Osteocyte (in vitro differentiated cells): ENCODE measurements at regions not wholly inside any gene's neighbourhood (a gene's known extent, or its start where the extent isn't known, plus 50 kb on each side); places are given as distances from the start of the nearest gene placed in this dataset.

Experiments
- DNase-seq: peaks from one replicate; pipeline ENCODE4 v3.0.0; 2021; ENCODE audit warnings: mixed read lengths; ENCODE audit not compliant: unreplicated experiment; ENCODE audit errors: extremely low spot score
- H3K27ac Mint-ChIP-seq: one replicate; pipeline ENCODE4 v1.8.0; 2021; ENCODE audit warnings: mild to moderate bottlenecking, mixed read lengths; ENCODE audit not compliant: unreplicated experiment
- H3K27me3 Mint-ChIP-seq: one replicate; pipeline ENCODE4 v1.8.0; 2021; ENCODE audit warnings: mixed read lengths; ENCODE audit not compliant: unreplicated experiment
- H3K36me3 Mint-ChIP-seq: one replicate; pipeline ENCODE4 v1.8.0; 2021; ENCODE audit warnings: mixed read lengths; ENCODE audit not compliant: unreplicated experiment
- H3K4me1 Mint-ChIP-seq: one replicate; pipeline ENCODE4 v1.8.0; 2021; ENCODE audit warnings: mixed read lengths; ENCODE audit not compliant: unreplicated experiment
- H3K4me3 Mint-ChIP-seq: one replicate; pipeline ENCODE4 v1.8.0; 2021; ENCODE audit warnings: mild to moderate bottlenecking, moderate library complexity, mixed read lengths; ENCODE audit not compliant: unreplicated experiment
- H3K9me3 Mint-ChIP-seq: one replicate; pipeline ENCODE4 v1.8.0; 2021; ENCODE audit warnings: mixed read lengths; ENCODE audit not compliant: unreplicated experiment
- TF ChIP-seq, protein P1 (sequence below): fragments of 200-600 bp; sonication (generic); IDR thresholded peaks from 2 replicates; pipeline ENCODE4 v1.5.0; 2021; ENCODE audit warnings: antibody characterized with exemption, mild to moderate bottlenecking, moderate library complexity

DNA sequence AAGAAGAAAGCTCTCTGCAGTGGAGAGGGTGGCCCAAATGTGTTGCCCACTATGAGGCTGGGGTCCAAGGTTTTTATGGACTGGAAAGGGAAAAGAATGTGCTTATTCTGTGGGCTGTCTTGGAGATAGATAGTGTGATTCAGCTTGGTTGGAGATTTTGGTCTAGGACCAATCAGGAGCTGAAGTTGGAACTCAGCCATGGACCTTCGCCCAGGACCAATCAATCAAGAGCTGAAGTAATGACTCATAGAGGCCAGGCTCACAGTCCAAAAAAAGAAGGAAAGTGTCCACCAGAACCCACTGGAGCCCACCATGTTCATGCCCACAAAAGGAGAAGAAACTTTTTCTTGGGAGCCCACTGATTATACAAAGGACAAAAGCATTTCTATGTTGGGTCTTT lies 369.5 kb downstream of the UBE2NL start:
- Mint-ChIP-seq H3K27ac (no peak overlapping the region), H3K9me3 (peaks cover 36% of the 10 kb centered on the region), H3K36me3 (no peaks in the 10 kb centered on the region), H3K4me3 (no peak overlapping the region), H3K4me1 (no peaks in the 10 kb centered on the region), H3K27me3 (no peaks in the 10 kb centered on the region)
- TF ChIP-seq, protein P1, sequence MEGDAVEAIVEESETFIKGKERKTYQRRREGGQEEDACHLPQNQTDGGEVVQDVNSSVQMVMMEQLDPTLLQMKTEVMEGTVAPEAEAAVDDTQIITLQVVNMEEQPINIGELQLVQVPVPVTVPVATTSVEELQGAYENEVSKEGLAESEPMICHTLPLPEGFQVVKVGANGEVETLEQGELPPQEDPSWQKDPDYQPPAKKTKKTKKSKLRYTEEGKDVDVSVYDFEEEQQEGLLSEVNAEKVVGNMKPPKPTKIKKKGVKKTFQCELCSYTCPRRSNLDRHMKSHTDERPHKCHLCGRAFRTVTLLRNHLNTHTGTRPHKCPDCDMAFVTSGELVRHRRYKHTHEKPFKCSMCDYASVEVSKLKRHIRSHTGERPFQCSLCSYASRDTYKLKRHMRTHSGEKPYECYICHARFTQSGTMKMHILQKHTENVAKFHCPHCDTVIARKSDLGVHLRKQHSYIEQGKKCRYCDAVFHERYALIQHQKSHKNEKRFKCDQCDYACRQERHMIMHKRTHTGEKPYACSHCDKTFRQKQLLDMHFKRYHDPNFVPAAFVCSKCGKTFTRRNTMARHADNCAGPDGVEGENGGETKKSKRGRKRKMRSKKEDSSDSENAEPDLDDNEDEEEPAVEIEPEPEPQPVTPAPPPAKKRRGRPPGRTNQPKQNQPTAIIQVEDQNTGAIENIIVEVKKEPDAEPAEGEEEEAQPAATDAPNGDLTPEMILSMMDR: no peak
- no peak for DNase-seq

DNA sequence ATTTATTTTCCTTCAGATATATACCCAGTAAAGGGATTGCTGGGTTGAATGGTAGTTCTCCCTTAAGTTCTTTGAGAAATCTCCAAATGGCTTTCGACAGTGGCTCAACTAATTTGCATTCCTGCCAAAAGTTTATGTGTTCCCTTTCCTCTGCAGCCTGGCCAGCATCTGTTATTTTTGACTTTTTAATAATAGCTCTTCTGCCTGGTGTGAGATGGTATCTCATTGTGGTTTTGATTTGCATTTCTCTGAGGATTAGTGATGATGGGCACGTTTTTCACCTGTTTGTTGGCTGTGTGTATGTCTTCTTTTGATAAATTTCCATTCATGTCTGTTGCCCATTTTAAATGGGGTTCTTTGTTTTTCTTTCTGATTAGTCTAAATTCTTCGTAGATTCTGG lies 375.2 kb downstream of the UBE2NL start:
- H3K27ac Mint-ChIP-seq: no peak overlapping the region
- H3K27me3 Mint-ChIP-seq: no peaks in the 10 kb centered on the region
- H3K4me1 Mint-ChIP-seq: no peaks in the 10 kb centered on the region
- H3K36me3 Mint-ChIP-seq: no peaks in the 10 kb centered on the region
- H3K9me3 Mint-ChIP-seq: peaks cover 28% of the 10 kb centered on the region
- no peak overlapping the region for H3K4me3 Mint-ChIP-seq
- TF ChIP-seq, protein P1: no peak
- no peak for DNase-seq

DNA sequence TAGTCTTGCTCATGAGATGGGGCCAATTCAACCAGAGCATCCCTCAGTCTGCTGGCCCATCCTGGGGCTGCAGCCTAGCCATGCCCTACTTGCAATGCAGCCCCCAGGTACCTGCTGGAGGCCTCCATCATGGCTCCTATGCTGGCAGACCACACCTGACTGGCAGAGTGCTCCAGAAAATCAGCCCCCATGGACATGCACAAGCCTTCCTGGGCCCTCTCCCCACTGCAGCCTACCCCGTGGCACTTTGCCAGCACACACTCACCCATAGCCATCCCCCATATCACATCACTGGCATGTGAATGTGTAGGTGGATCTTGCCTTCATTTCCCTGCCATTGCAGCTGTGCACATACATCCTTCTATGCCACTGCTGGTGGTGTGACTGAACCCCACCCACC lies 381.8 kb downstream of the UBE2NL start:
- H3K27ac Mint-ChIP-seq: no peak overlapping the region
- H3K9me3 Mint-ChIP-seq: peaks cover 44% of the 10 kb centered on the region
- TF ChIP-seq, protein P1: no peak
- no peak overlapping the region for H3K4me3 Mint-ChIP-seq
- H3K27me3 Mint-ChIP-seq: no peaks in the 10 kb centered on the region
- H3K4me1 Mint-ChIP-seq: no peaks in the 10 kb centered on the region
- H3K36me3 Mint-ChIP-seq: no peaks in the 10 kb centered on the region
- DNase-seq: no peak

DNA sequence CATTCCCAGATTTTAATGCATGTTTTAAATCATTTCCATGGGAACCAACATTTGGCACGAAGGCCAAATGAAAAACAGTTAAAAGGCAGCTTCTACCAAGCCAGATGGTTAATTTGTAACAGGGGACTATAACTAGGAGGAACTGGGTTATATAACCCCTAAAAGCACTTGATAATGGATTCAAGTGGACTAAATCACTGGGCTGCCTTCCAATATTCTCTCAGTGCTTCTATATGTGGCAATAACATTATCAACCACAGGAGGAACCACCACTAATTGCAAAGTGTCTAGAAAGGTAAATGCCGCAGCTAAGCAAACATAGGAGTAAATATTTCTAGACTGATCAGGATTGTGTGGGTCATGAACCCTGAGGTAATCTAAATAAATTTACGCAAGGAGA lies 391.5 kb downstream of the UBE2NL start:
- no peaks in the 10 kb centered on the region for H3K27me3 Mint-ChIP-seq
- H3K4me1 Mint-ChIP-seq: no peaks in the 10 kb centered on the region
- peaks cover 28% of the 10 kb centered on the region for H3K9me3 Mint-ChIP-seq
- no peak overlapping the region for H3K27ac Mint-ChIP-seq
- DNase-seq: no peak
- no peaks in the 10 kb centered on the region for H3K36me3 Mint-ChIP-seq
- no peak overlapping the region for H3K4me3 Mint-ChIP-seq
- TF ChIP-seq, protein P1: no peak

DNA sequence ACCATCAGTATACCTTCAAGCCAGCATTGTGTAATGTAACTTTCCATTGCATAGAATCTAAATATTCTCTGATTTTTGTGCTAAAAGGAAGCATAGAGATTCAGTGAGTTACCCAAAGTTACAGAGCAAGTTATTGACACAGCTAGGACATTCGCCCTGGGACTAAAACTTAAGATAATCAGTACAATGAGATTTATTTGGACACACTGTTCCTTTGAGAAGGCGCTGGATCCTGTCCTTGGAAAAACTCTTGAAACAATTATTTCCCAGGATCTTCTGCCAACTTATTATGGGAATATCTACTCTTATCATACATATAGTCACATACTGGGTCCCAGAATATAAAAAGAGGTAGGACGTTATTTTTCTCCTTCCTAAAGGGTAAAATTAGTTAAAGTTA lies 392.0 kb downstream of the UBE2NL start:
- H3K4me1 Mint-ChIP-seq: no peaks in the 10 kb centered on the region
- TF ChIP-seq, protein P1: no peak
- DNase-seq: no peak
- peaks cover 29% of the 10 kb centered on the region for H3K9me3 Mint-ChIP-seq
- H3K27me3 Mint-ChIP-seq: no peaks in the 10 kb centered on the region
- no peaks in the 10 kb centered on the region for H3K36me3 Mint-ChIP-seq
- no peak overlapping the region for H3K4me3 Mint-ChIP-seq
- no peak overlapping the region for H3K27ac Mint-ChIP-seq
